GM23338 (cell line): ENCODE measurements at regions not wholly inside any gene's neighbourhood (a gene's known extent, or its start where the extent isn't known, plus 50 kb on each side); places are given as distances from the start of the nearest gene placed in this dataset.

ENCODE experiments used
- ATAC-seq: fragments of 200-7000 bp; cut with Tn5 transposase; 3 replicates; pipeline ENCODE4 v1.9.1; 2020
- DNase-seq: peaks from one replicate; pipeline ENCODE4 v3.0.0-alpha.2; 2015; ENCODE audit warnings: low spot score
- H2AFZ ChIP-seq: fragments of 200-600 bp; sonication (generic); 2 replicates; pipeline ENCODE4 v1.8.0; 2016; ENCODE audit warnings: antibody characterized with exemption, mild to moderate bottlenecking, moderate library complexity
- H3F3A ChIP-seq: fragments of 200-600 bp; sonication (generic); replicated peaks from 2 replicates; pipeline ENCODE4 v1.8.0; 2017; ENCODE audit warnings: antibody characterized with exemption, mixed run types, low read depth
- H3K27ac ChIP-seq: fragments of 200-600 bp; sonication (generic); 2 replicates; pipeline ENCODE4 v1.6.1; 2016; ENCODE audit warnings: low read depth
- H3K27me3 ChIP-seq: fragments of 200-600 bp; sonication (generic); 2 replicates; pipeline ENCODE4 v1.8.0; 2016; ENCODE audit warnings: mild to moderate bottlenecking, mixed run types, moderate library complexity; ENCODE audit not compliant: insufficient read depth
- H3K36me3 ChIP-seq: fragments of 200-600 bp; sonication (generic); 2 replicates; pipeline ENCODE4 v1.8.0; 2016; ENCODE audit warnings: mild to moderate bottlenecking; ENCODE audit not compliant: insufficient read depth
- H3K4me1 ChIP-seq: fragments of 200-600 bp; sonication (generic); 2 replicates; pipeline ENCODE4 v1.8.0; 2016; ENCODE audit warnings: mild to moderate bottlenecking, moderate library complexity; ENCODE audit not compliant: insufficient read depth
- H3K4me2 ChIP-seq: fragments of 200-600 bp; sonication (generic); 2 replicates; pipeline ENCODE4 v1.7.1; 2017; ENCODE audit warnings: mixed run types
- H3K4me3 ChIP-seq: fragments of 200-600 bp; sonication (generic); 2 replicates; pipeline ENCODE4 v1.6.1; 2016; ENCODE audit warnings: mixed run types
- H3K79me2 ChIP-seq: fragments of 200-600 bp; sonication (generic); replicated peaks from 2 replicates; pipeline ENCODE4 v1.8.0; 2017; ENCODE audit warnings: mild to moderate bottlenecking; ENCODE audit not compliant: insufficient read depth
- H3K9me2 ChIP-seq: fragments of 200-600 bp; sonication (generic); 2 replicates; pipeline ENCODE4 v1.8.0; 2017; ENCODE audit not compliant: insufficient read depth
- H4K20me1 ChIP-seq: fragments of 200-600 bp; sonication (generic); replicated peaks from 2 replicates; pipeline ENCODE4 v1.8.0; 2017; ENCODE audit warnings: mild to moderate bottlenecking; ENCODE audit not compliant: insufficient read depth
- H3K27ac Mint-ChIP-seq: 2 replicates; pipeline ENCODE4 v1.8.0; 2020; ENCODE audit warnings: inconsistent platforms, mild to moderate bottlenecking, moderate library complexity, mixed read lengths
- H3K27me3 Mint-ChIP-seq: 3 replicates; pipeline ENCODE4 v1.8.0; 2022; ENCODE audit warnings: low read depth, mild to moderate bottlenecking, moderate library complexity, mixed read lengths, inconsistent platforms; ENCODE audit not compliant: insufficient read depth, poor library complexity
- H3K36me3 Mint-ChIP-seq: 3 replicates; pipeline ENCODE4 v1.8.0; 2021; ENCODE audit warnings: low read depth, mild to moderate bottlenecking, inconsistent platforms, moderate library complexity, mixed read lengths
- H3K4me1 Mint-ChIP-seq: 3 replicates; pipeline ENCODE4 v1.8.0; 2020; ENCODE audit warnings: mild to moderate bottlenecking, inconsistent platforms, mixed read lengths
- H3K4me3 Mint-ChIP-seq: 3 replicates; pipeline ENCODE4 v1.8.0; 2021; ENCODE audit warnings: moderate library complexity, mild to moderate bottlenecking, inconsistent platforms, mixed read lengths
- H3K9me3 Mint-ChIP-seq: 3 replicates; pipeline ENCODE4 v1.8.0; 2020; ENCODE audit warnings: moderate library complexity, mild to moderate bottlenecking, inconsistent platforms, mixed read lengths
- CREB1 ChIP-seq: fragments of 250-450 bp; sonication (Bioruptor Pico); IDR thresholded peaks from 2 replicates; pipeline ENCODE4 v1.5.0; 2020; ENCODE audit warnings: low read depth, mild to moderate bottlenecking, moderate library complexity
- EZH2 ChIP-seq: fragments of 200-600 bp; sonication (generic); IDR thresholded peaks from one replicate; pipeline ENCODE4 v1.8.0; 2017; ENCODE audit warnings: antibody characterized with exemption, mild to moderate bottlenecking, low read depth; ENCODE audit not compliant: unreplicated experiment
- EZH2phosphoT487 ChIP-seq: fragments of 200-600 bp; sonication (generic); IDR thresholded peaks from one replicate; pipeline ENCODE4 v1.8.1; 2018; ENCODE audit warnings: antibody characterized with exemption; ENCODE audit not compliant: unreplicated experiment
- JUNB ChIP-seq: IDR thresholded peaks from one replicate; pipeline ENCODE4 v1.6.1; 2016; ENCODE audit warnings: antibody characterized with exemption; ENCODE audit not compliant: unreplicated experiment
- NANOG ChIP-seq: IDR thresholded peaks from 2 replicates; pipeline ENCODE4 v1.6.1; 2016; ENCODE audit warnings: antibody characterized with exemption, borderline replicate concordance
- POLR2AphosphoS5 ChIP-seq: IDR thresholded peaks from 2 replicates; pipeline ENCODE4 v1.6.1; 2016; ENCODE audit warnings: antibody characterized with exemption, low read depth
- REST ChIP-seq: IDR thresholded peaks from one replicate; pipeline ENCODE4 v1.6.1; 2018; ENCODE audit warnings: antibody characterized with exemption; ENCODE audit not compliant: unreplicated experiment
- STAT1 ChIP-seq: IDR thresholded peaks from one replicate; pipeline ENCODE4 v1.6.1; 2016; ENCODE audit warnings: antibody characterized with exemption; ENCODE audit not compliant: unreplicated experiment
- ZNF114 ChIP-seq: fragments of 250-450 bp; sonication (Bioruptor Pico); IDR thresholded peaks from 2 replicates; pipeline ENCODE4 v1.5.0; 2020; ENCODE audit warnings: mild to moderate bottlenecking, moderate library complexity
- ZNF331 ChIP-seq: fragments of 250-450 bp; sonication (Bioruptor Pico); IDR thresholded peaks from 2 replicates; pipeline ENCODE4 v1.5.0; 2020; ENCODE audit warnings: low read depth, mild to moderate bottlenecking, moderate library complexity
- ZNF462 ChIP-seq: fragments of 250-450 bp; sonication (Bioruptor Pico); IDR thresholded peaks from 2 replicates; pipeline ENCODE4 v1.5.0; 2020; ENCODE audit warnings: mild to moderate bottlenecking, moderate library complexity
- TF ChIP-seq, protein P1 (sequence below): IDR thresholded peaks from 2 replicates; pipeline ENCODE4 v1.6.1; 2016; ENCODE audit warnings: antibody characterized with exemption
- TF ChIP-seq, protein P2 (sequence below), 2 experiments: fragments of 200-600 bp in 1 of 2; sonication (generic) in 1 of 2; conservative IDR thresholded peaks; 2 replicates each; pipeline versions ENCODE4 v1.5.1 to v1.6.1; 2016 to 2017; ENCODE audit warnings: antibody characterized with exemption in 2 of 2, low read depth in 2 of 2, mild to moderate bottlenecking in 2 of 2, moderate library complexity in 1 of 2

DNA sequence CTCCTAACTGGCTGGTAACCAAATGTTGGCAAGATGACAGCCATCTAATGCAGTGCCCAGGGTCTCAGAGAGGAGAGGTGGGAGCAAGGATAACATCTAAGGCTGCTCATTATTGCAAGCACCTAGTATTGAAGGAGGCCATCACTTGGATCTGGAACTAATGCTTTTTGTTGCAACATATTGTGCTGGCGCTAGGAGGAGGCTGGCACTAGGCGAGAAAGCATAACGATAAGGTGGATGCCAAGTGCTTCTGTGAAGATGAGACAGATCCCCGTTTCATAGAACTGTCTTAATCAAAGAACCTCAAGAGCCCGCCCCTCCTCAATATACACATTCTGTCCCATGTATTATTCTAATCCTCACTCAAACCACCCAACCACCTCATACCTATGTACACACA is 774.0 kb downstream of the VRK1 start:
- Histone ChIP-seq H3K36me3 (no peaks in the 10 kb centered on the region), H3F3A (no peaks in the 10 kb centered on the region), H4K20me1 (no peaks in the 10 kb centered on the region), H2AFZ (no peak overlapping the region), H3K9me2 (peaks cover 25% of the 10 kb centered on the region; the same call in 1 of the 2 replicates), H3K27ac (no peak overlapping the region), H3K4me3 (no peak overlapping the region), H3K27me3 (no peaks in the 10 kb centered on the region), H3K79me2 (no peaks in the 10 kb centered on the region), H3K4me2 (no peak overlapping the region), H3K4me1 (peaks cover 9% of the 10 kb centered on the region)
- ATAC-seq (no peak), DNase-seq (no peak)
- Mint-ChIP-seq H3K27me3 (peaks cover 7% of the 10 kb centered on the region), H3K9me3 (no peaks in the 10 kb centered on the region), H3K4me3 (no peak overlapping the region), H3K36me3 (no peaks in the 10 kb centered on the region), H3K4me1 (peaks cover 13% of the 10 kb centered on the region), H3K27ac (no peak overlapping the region)
- no peak for TF ChIP-seq NANOG
- TF ChIP-seq, protein P1, sequence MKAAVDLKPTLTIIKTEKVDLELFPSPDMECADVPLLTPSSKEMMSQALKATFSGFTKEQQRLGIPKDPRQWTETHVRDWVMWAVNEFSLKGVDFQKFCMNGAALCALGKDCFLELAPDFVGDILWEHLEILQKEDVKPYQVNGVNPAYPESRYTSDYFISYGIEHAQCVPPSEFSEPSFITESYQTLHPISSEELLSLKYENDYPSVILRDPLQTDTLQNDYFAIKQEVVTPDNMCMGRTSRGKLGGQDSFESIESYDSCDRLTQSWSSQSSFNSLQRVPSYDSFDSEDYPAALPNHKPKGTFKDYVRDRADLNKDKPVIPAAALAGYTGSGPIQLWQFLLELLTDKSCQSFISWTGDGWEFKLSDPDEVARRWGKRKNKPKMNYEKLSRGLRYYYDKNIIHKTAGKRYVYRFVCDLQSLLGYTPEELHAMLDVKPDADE, result no peak
- TF ChIP-seq CREB1, result no peak
- no peak for TF ChIP-seq ZNF331 (CRISPR knock-in tag)
- TF ChIP-seq, protein P2, sequence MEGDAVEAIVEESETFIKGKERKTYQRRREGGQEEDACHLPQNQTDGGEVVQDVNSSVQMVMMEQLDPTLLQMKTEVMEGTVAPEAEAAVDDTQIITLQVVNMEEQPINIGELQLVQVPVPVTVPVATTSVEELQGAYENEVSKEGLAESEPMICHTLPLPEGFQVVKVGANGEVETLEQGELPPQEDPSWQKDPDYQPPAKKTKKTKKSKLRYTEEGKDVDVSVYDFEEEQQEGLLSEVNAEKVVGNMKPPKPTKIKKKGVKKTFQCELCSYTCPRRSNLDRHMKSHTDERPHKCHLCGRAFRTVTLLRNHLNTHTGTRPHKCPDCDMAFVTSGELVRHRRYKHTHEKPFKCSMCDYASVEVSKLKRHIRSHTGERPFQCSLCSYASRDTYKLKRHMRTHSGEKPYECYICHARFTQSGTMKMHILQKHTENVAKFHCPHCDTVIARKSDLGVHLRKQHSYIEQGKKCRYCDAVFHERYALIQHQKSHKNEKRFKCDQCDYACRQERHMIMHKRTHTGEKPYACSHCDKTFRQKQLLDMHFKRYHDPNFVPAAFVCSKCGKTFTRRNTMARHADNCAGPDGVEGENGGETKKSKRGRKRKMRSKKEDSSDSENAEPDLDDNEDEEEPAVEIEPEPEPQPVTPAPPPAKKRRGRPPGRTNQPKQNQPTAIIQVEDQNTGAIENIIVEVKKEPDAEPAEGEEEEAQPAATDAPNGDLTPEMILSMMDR (conservative IDR thresholded peaks at IDR 0.05; ENCODE audit: low read depth in 2 of 2), result no peak
- no peak for TF ChIP-seq ZNF462
- no peak for TF ChIP-seq JUNB
- no peak for TF ChIP-seq ZNF114 (CRISPR knock-in tag)
- TF ChIP-seq POLR2AphosphoS5, result no peak
- TF ChIP-seq EZH2, result no peak
- no peak for TF ChIP-seq EZH2phosphoT487
- TF ChIP-seq REST, result no peak
- TF ChIP-seq STAT1, result no peak
